Right lobe of liver (tissue), 6 donors: ENCODE measurements at regions not wholly inside any gene's neighbourhood (a gene's known extent, or its start where the extent isn't known, plus 50 kb on each side); places are given as distances from the start of the nearest gene placed in this dataset.

Experiments
- ATAC-seq, 4 donors: fragments of 200-7000 bp; cut with Tn5 transposase; one replicate each; pipeline ENCODE4 v1.9.1; 2020; ENCODE audit warnings: mild to moderate bottlenecking in 4 of 4, moderate library complexity in 4 of 4
- DNase-seq, 3 donors: peaks; one replicate each; pipeline ENCODE4 v3.0.0-alpha.2; 2020
- H3K27ac ChIP-seq, 3 donors: fragments of 200-600 bp; one replicate each; pipeline ENCODE4 v1.8.0; 2022
- H3K27me3 ChIP-seq, 2 donors: fragments of 200-600 bp; one replicate each; pipeline ENCODE4 v1.8.0; 2022
- H3K36me3 ChIP-seq, 4 donors: fragments of 200-600 bp; sonication (generic) in 1 of 4; one replicate each; pipeline versions ENCODE4 v1.5.1 to v1.8.0; 2017 to 2022; ENCODE audit warnings: control low read depth in 1 of 4
- H3K4me1 ChIP-seq, 4 donors: fragments of 200-600 bp; sonication (generic) in 1 of 4; one replicate each; pipeline versions ENCODE4 v1.5.1 to v1.8.0; 2017 to 2022; ENCODE audit warnings: control low read depth in 1 of 4
- H3K4me3 ChIP-seq, 3 donors: fragments of 200-600 bp; one replicate each; pipeline ENCODE4 v1.8.0; 2022
- H3K9me3 ChIP-seq, 4 donors: fragments of 200-600 bp; sonication (generic) in 1 of 4; one replicate each; pipeline versions ENCODE4 v1.5.1 to v1.8.0; 2017 to 2022; ENCODE audit warnings: control low read depth in 1 of 4
- CTCF ChIP-seq, 4 donors: fragments of 200-600 bp in 3 of 4; fragments of 450-650 bp in 1 of 4; IDR thresholded peaks; one replicate each; pipeline versions ENCODE4 v1.5.1 to v1.8.0; 2016 to 2022; ENCODE audit warnings: antibody characterized with exemption in 4 of 4, mild to moderate bottlenecking in 2 of 4
- POLR2A ChIP-seq: fragments of 450-650 bp; IDR thresholded peaks from one replicate; pipeline ENCODE4 v1.6.1; 2017; ENCODE audit warnings: antibody characterized with exemption, mild to moderate bottlenecking
- WGBS: methylation state at CpG from one replicate; pipeline ENCODE4 v1.1.6; 2018; ENCODE audit warnings: low coverage, low lambda C conversion rate; ENCODE audit not compliant: insufficient coverage; ENCODE audit errors: missing lambda C conversion rate; 5-methylcytosine and 5-hydroxymethylcytosine counted together
- intact Hi-C, 2 donors: fragments of 100-400 bp; cut with DNase I; formaldehyde crosslinking; loops; one replicate each; pipeline versions ENCODE4 v1.11.2 to v1.14.1; 2022
- donor health status: DM: no; HTN: yes; CAD: no.
- donor health status: DM: no; HTN: no; CAD: no.
- donor health status: DM: no; HTN: no; CAD: no.
- donor health status: DM: no; HTN: yes; CAD: no.
- donor health status: DM: no; HTN: yes; CAD: no.

GRCh38 chr9:80131627-80132026 lies 559.9 kb downstream of the TLE4 start:
- ATAC-seq (no peak), DNase-seq (no peak)
- Histone ChIP-seq H3K27me3 (no peaks in the 10 kb centered on the region), H3K4me1 (no peaks in the 10 kb centered on the region), H3K9me3 (no peaks in the 10 kb centered on the region), H3K4me3 (no peak overlapping the region), H3K36me3 (no peaks in the 10 kb centered on the region), H3K27ac (no peak overlapping the region)
- intact Hi-C loops = no loop called here
- 79% methylated on average over 2 of the region's 2 CpGs for WGBS
- TF ChIP-seq CTCF (IDR thresholded peaks at IDR 0.05) = no peak
- TF ChIP-seq POLR2A = no peak

- intact Hi-C loops = no loop called here
- DNase-seq (no peak), ATAC-seq (no peak)
- Histone ChIP-seq H3K4me1 (no peaks in the 10 kb centered on the region), H3K36me3 (no peaks in the 10 kb centered on the region), H3K4me3 (no peak overlapping the region), H3K27me3 (no peaks in the 10 kb centered on the region), H3K27ac (no peak overlapping the region), H3K9me3 (no peaks in the 10 kb centered on the region)
- no peak for TF ChIP-seq POLR2A
- TF ChIP-seq CTCF (IDR thresholded peaks at IDR 0.05) = no peak
- 64% methylated on average over 6 of the region's 6 CpGs for WGBS
These were observed 556.2 kb downstream of the TLE4 start for GRCh38 chr9:80127920-80128319.

GRCh38 chr9:80125731-80126264 lies 554.0 kb downstream of the TLE4 start:
- H3K27ac ChIP-seq = no peak overlapping the region
- no peaks in the 10 kb centered on the region for H3K9me3 ChIP-seq
- no peak for ATAC-seq
- no peak for TF ChIP-seq CTCF (IDR thresholded peaks at IDR 0.05)
- no peak for TF ChIP-seq POLR2A
- DNase-seq = no peak
- 48% methylated on average over 3 of the region's 3 CpGs for WGBS
- no peak overlapping the region for H3K4me3 ChIP-seq
- intact Hi-C loops = no loop called here
- no peaks in the 10 kb centered on the region for H3K27me3 ChIP-seq
- no peaks in the 10 kb centered on the region for H3K36me3 ChIP-seq
- H3K4me1 ChIP-seq = no peaks in the 10 kb centered on the region

GRCh38 chr9:80117031-80117430 lies 545.3 kb downstream of the TLE4 start:
- no peak overlapping the region for H3K4me3 ChIP-seq
- no peaks in the 10 kb centered on the region for H3K36me3 ChIP-seq
- 29% methylated on average over 3 of the region's 3 CpGs for WGBS
- H3K4me1 ChIP-seq = no peaks in the 10 kb centered on the region
- DNase-seq (no peak), ATAC-seq (no peak)
- H3K27me3 ChIP-seq = no peaks in the 10 kb centered on the region
- TF ChIP-seq POLR2A (no peak), CTCF (IDR thresholded peaks at IDR 0.05) (no peak)
- no peaks in the 10 kb centered on the region for H3K9me3 ChIP-seq
- intact Hi-C loops = no loop called here
- H3K27ac ChIP-seq = no peak overlapping the region

- DNase-seq (no peak), ATAC-seq (no peak)
- Histone ChIP-seq H3K27ac (no peak overlapping the region), H3K9me3 (no peaks in the 10 kb centered on the region), H3K4me3 (no peak overlapping the region), H3K4me1 (no peaks in the 10 kb centered on the region), H3K27me3 (no peaks in the 10 kb centered on the region), H3K36me3 (no peaks in the 10 kb centered on the region)
- TF ChIP-seq CTCF (IDR thresholded peaks at IDR 0.05) = no peak
- TF ChIP-seq POLR2A = no peak
- intact Hi-C loops = no loop called here
- WGBS = 25% methylated on average over 2 of the region's 2 CpGs
These were observed 542.5 kb downstream of the TLE4 start for GRCh38 chr9:80114241-80114640.
